22Rv1 (cell line): ENCODE measurements at regions not wholly inside any gene's neighbourhood (a gene's known extent, or its start where the extent isn't known, plus 50 kb on each side); places are given as distances from the start of the nearest gene placed in this dataset.
"Not testable (repeated sequence)": the region's sequence is repeated elsewhere in the genome, so short reads cannot be mapped to it uniquely, and the experiment has no call there.

Source experiments
- H3K27ac ChIP-seq: fragments of 450-650 bp; 2 replicates; pipeline ENCODE4 v1.5.1; 2017
- CTCF ChIP-seq: fragments of 450-650 bp; IDR thresholded peaks from 2 replicates; pipeline ENCODE4 v1.5.1; 2017; ENCODE audit warnings: mild to moderate bottlenecking
- ZFX ChIP-seq: fragments of 450-650 bp; IDR thresholded peaks from 2 replicates; pipeline ENCODE4 v1.6.1; 2017; ENCODE audit warnings: antibody characterized with exemption, borderline replicate concordance

DNA sequence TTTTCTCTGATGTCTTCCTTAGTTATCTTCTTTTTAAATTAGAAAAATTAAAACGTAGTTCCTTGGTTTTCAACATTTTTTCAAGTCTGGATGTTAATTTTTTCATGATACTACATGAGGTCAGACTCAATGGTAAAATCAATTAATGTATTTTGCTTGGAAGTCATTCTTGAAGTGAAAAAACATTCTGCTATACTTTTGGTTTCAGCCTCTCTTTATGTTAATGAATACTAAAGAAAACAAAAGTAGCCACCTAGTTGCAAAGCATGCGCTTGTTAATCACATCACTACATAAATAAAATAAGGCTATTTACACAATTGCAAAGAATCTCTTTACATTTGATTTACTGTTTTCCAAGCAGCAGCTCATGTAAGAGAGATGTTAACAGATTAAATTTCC lies 170.4 kb downstream of the LIPI start:
- H3K27ac ChIP-seq, result no peak overlapping the region
- TF ChIP-seq ZFX, result no peak
- TF ChIP-seq CTCF, result no peak

DNA sequence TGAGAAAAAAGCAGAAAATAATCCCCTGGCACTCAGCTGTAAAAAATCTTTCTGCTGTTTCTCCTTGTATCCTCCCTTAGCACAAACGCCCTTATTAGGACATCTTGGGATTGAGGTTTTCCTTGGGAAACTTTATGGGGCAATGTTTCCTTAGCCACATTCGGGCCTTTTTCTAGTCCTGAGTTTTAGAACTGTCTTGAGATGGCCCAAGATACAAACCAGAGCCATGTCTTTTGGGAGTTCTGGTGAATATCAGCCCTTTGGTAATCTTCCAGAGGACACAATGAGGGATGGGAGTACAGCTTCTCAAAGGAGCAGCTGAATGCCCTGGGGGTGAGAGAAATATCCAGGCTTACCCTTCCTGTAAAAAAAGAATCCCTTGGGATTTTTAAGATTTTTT lies 182.1 kb downstream of the LIPI start:
- H3K27ac ChIP-seq, result not testable (repeated sequence)

- peak overlapping the region; percentile 43; the same call in 1 of the 2 replicates for H3K27ac ChIP-seq
Observed at GRCh38 chr21:14027235-14027869, 183.4 kb downstream of the LIPI start.

GRCh38 chr21:14020108-14020507 lies 190.6 kb downstream of the LIPI start:
- not testable (repeated sequence) for H3K27ac ChIP-seq

- H3K27ac ChIP-seq, result not testable (repeated sequence)
Observed at GRCh38 chr21:14015841-14016240, 194.9 kb downstream of the LIPI start.

DNA sequence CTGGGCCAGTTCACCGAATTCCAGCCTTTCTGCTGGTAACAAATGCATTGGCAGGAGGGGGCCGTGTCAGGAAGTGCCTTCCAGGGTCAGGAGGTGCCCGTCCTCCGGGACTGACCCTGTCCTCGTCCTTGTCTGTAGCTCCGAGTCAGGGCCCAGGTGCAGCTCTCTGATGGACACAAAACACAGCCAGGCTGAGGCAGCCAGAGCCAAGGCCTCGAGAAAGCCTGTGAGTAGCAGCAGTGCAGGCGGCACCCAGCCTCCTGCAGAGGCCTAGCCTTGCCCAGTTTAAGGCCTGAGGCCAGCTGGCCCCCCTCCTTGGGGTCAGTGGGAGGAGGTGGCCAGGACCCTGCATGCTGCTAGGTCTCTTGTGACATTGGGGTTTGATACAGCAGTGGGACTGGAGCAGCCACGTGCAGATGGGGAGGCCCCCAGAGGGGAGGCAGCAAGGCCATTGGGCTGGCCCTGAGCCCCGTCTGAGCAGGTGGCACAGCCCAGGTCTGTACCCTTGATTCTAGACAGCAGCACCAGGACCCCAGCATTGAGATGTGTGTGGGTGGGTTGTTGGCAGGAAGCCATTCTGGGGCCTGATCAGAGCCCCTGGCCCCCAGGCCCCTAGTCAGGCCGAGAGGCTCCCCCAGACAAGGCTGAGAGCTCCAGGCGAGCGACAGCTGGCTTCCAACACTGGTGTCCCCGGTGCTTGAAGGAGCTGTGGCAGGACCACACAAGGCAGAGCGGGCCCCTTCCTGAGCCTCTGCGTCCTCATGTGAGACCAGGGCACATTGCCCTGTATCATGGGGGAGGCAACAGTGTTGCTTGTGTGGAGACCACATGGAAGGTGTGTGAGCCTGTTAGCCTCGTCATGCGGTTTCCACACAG lies 196.9 kb downstream of the LIPI start:
- H3K27ac ChIP-seq, result not testable (repeated sequence)

GRCh38 chr21:14013056-14013603 lies 197.6 kb downstream of the LIPI start:
- TF ChIP-seq CTCF, result no peak
- no peak for TF ChIP-seq ZFX
- H3K27ac ChIP-seq, result no peak overlapping the region

DNA sequence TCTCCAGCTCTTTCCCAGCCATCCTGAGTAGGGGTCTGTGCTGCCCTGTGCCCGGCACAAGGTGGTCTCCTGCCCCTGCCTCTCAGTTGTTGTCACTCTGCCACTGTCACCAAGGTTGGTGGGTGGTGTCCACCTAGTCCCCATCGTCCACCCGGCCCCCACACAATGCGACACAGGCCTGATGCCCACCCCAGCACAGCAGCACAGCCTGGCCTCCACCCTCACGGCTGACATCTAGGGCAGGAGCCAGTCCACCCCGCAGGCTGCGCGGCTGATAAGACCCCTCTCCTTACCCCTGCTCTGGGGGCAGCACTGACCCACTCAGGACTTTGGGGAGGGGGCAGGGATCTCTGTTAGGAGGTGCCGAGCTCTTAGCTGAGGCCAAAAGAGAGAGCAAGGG lies 198.3 kb downstream of the LIPI start:
- no peak overlapping the region for H3K27ac ChIP-seq
- TF ChIP-seq ZFX, result no peak

- H3K27ac ChIP-seq, result not testable (repeated sequence)
Observed at GRCh38 chr21:14011751-14012150, 199.0 kb downstream of the LIPI start.

- not testable (repeated sequence) for H3K27ac ChIP-seq
Observed at GRCh38 chr21:14011149-14011548, 199.6 kb downstream of the LIPI start.

GRCh38 chr21:14010729-14011128 lies 200.0 kb downstream of the LIPI start:
- H3K27ac ChIP-seq, result no peak overlapping the region
- TF ChIP-seq ZFX, result no peak
- TF ChIP-seq CTCF, result no peak

- not testable (repeated sequence) for H3K27ac ChIP-seq
Observed at GRCh38 chr21:14009990-14010389, 200.8 kb downstream of the LIPI start.

GRCh38 chr21:14009238-14009981 lies 201.3 kb downstream of the LIPI start:
- not testable (repeated sequence) for H3K27ac ChIP-seq

- not testable (repeated sequence) for H3K27ac ChIP-seq
Observed at GRCh38 chr21:14008436-14008835, 202.3 kb downstream of the LIPI start.

- H3K27ac ChIP-seq, result not testable (repeated sequence)
Observed at GRCh38 chr21:14008006-14008405, 202.7 kb downstream of the LIPI start.

- H3K27ac ChIP-seq, result not testable (repeated sequence)
Observed at GRCh38 chr21:14006144-14006543, 204.6 kb downstream of the LIPI start.
